Glomerular visceral epithelial cell (primary cell): ENCODE measurements at regions not wholly inside any gene's neighbourhood (a gene's known extent, or its start where the extent isn't known, plus 50 kb on each side); places are given as distances from the start of the nearest gene placed in this dataset.

Source experiments
- DNase-seq: peaks from one replicate; pipeline ENCODE4 v3.0.0-alpha.2; 2016; ENCODE audit errors: extremely low spot score

DNA sequence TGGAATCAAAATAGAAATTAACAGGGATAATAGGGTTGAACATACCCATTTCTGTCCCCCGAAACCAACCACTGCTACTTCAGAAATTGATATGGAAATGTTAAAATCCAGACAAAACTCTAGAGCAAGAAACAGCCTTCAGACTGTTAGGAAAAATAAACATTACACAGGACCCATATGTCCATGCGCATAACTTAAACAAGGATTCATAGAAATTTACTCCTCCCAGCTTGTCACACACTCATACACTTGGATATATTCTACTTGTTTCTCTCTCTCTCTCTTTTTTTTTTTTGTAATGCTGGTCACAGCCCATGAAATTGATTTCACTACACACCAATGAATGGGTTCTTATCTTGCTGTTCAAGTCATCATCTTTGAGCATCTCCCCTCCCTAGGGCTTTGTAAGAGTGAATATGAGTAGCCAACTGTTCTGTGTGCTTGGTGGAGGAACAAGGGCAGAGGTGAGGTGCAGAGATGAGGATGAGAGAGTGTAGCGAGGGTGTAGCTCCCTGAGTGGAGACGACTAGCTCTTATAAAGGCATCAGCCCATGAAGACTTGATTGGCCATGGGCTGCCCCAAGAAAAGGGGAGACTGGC, 61.8 kb upstream of the MLN start:
- no peak for DNase-seq

GRCh38 chr6:33863723-33864440, 60.1 kb upstream of the MLN start:
- no peak for DNase-seq

DNA sequence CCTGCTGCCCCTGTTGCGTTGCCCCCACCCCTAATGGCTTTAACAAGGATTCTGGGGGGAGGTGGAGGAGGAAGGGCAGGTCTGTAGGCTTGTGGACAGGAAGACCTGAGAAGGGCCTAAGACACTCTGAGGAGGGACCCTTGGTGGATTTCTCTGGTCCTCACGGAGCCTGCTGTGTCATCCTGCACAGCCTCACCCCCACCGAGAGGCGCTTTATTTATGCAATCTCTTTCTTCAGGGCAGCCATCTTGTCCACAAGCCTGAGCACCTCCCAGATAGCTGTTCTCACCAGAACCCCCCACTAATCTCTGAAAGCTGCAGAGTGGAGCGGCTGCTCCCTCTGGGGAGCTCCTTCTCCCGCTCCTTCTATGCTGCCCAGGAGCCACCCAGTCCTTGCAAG, 59.3 kb upstream of the MLN start:
- no peak for DNase-seq

- no peak for DNase-seq
Measured at GRCh38 chr6:33862536-33862935, 58.7 kb upstream of the MLN start.

GRCh38 chr6:33861722-33862121, 57.9 kb upstream of the MLN start:
- DNase-seq = no peak

GRCh38 chr6:33860706-33861474, 57.1 kb upstream of the MLN start:
- DNase-seq = no peak

DNA sequence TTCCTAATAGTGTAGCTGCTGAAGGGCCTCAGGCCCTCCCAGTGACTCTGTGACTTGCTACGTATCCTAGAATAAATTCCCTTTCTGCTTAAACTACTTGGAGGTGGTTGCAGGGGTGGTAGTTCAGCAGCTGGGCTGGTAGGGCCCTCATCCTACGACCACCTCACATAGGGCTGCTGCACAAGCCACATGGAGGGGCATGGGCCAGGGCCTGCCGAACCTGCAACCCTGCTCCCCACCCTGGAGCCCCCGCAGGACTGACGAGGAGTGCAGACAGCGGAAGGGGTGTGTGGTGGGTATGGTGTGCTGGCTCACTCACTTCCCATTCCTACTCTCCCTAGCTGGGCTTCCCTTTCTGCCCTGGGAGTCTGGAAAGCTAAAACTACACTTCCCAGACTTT, 56.2 kb upstream of the MLN start:
- no peak for DNase-seq

DNA sequence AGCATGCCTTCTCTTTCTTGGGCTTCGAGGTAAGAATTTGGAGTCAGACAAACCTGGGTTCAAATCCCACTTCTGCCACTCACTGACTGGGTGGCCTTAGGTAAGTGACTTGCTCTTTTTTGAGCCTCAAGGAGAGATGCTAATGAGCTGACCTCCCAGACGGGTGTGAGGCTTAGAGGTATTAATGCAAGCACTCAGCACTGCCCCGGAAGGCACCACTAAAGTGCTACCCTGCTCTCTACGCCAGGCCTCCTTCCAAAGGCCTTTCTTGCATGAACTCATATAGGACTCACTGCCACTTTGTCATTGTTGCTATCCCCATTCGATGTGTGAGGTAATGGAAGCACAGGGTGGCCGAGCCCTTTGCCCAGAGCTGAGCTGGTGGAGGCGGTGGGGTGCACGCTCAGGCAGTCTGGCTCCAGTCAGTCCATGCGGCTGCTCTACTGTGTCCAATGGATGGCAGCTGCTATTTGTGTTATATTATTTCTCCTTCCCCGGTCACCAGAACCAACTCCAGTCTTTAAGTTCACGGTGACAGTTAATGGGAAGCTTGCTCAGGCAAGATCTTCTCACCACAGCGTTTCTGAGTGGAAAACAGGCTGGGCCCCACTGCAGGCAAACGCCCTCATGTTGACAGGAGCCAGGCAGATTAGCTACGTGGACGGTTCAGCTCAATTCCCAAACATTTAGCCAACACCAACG, 55.2 kb upstream of the MLN start:
- no peak for DNase-seq

DNA sequence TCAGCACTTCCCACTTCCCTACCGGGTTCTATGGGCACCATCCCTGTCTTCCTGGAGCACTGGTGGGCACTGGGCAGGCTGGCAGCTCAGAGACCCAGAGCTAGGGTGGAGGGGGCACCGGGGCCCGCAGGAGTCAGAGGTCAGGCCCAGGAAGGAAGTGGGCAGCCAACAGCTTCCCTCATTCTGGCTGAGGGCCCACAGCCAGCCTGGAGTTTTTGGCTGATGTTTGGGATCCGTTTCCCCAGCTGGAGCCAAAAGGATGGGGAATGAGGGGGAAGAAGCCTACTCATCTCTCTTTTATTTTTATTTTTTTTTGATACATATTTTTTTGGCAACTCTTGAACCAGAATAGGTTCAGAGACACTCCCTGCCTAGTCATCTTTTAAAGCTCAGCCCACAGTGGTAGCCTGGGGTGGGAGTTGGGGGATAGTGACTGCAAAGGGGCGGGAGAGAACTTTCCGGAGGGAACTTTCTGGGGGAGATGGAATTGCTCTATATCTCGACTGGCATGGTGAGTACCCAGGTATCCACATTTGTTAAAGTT, 54.2 kb upstream of the MLN start:
- no peak for DNase-seq

- DNase-seq = no peak
Measured at GRCh38 chr6:33857093-33857931, 53.5 kb upstream of the MLN start.

DNA sequence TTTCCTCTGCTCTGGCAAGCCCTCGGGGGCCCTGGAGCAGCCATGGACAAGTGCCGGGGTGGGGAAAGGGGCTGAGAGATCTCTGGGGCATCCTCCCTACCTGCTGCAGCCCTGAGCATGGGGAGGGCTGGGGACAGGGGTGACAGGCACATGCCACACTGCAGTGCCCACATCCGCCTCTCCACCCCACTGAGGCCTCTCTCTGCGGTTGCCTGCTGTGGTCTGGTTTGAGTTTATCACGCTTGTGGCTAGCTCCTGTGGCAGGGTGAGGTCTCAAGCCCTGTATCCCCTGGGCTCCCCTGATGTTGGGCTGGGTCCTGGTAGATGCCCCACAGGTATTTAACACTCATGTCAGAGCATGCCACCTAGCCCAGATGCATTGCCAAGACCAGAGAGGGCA, 52.9 kb upstream of the MLN start:
- DNase-seq = no peak

DNA sequence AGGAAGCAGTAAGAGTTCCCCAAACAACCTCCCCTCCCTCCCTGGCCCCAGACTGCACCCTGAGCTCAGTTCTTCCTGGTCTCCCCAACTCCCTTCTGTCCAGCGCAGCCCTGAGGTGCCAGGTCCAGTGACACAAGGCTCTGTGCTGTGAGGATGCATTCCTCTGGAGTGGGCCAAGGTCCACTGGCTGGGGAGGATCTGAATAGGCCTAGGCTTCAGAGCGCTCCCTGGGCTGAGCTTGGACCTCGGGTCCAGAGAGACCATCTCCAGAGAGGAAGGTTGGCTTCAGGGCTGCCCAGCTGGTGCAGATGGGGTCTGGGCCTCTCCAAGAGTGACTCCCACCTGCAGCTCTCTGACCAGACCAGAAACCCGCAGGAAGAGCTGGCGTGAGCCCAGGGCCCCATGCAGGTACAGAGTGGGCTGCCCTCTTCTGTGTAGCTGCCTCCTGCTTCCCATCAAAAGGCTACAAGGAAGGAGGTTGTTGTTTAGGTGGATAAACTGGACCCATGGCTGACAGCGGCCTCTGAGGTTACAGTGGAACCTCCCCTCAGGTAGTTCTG, 52.3 kb upstream of the MLN start:
- DNase-seq = no peak

DNA sequence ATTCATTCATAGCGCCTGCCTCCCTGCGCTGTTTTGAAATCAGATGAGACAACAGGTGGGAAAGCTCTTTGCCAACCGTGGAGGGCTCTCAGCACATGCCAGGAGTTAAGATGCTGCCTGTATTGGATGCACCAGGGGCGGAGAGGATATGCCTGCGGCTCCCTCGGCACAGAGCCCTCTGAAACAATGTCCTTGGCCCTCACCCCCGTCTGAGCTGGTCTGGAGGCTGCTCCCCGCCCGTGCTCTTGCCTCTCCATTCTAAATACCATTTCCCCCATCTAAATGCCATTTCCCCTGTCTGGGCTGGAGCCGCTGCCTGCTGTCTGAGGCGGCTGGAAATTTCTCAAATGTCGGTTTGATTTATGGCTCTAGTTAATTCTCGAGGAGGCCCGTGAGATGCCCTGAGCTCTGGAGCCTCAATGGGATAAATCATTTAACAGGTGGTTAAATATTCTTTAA, 50.8 kb upstream of the MLN start:
- no peak for DNase-seq

DNA sequence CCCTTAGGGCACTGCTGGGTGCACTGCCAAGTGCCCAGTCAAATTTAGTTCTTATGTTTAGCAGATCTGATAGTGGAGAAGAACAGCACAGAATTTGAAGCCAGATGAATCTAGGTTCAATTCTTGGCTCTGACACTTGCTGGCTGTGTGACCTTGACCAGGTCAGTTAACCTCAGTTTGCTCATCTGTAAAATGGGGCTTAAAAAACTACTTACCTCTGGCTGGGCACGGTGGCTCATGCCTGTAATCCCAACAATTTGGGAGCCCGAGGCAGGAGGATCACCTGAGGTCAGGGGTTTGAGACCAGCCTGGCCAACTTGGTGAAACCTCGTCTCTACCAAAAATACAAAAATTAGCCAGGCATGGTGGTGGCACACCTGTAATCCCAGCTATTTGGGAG, 49.9 kb upstream of the MLN start:
- no peak for DNase-seq
